ENCODE measurements at regions not wholly inside any gene's neighbourhood (a gene's known extent, or its start where the extent isn't known, plus 50 kb on each side); places are given as distances from the start of the nearest gene placed in this dataset.

DNA sequence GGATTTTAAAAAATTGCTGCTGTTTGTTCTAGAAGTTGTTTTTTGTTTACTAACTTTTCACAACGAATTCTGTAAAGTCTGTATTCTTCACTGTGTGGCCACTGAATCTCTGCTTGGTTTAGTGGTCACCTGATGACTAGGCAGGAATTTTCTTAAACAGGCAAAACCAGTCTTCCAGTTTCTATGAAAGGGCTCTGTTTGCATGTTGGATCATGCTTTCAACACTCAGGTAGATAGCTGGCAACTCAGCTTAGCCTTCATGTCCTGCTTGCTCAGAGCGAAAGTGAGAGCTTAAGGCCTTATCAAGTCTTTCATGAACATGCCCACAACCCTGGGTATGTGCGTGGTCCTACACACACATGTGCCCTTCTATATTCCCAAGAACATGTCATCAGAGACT, 52.4 kb upstream of the CCDC190 start:
- H4K20me1 ChIP-seq (ENCODE audit: insufficient read depth, low read length), result no peaks in the 10 kb centered on the region

DNA sequence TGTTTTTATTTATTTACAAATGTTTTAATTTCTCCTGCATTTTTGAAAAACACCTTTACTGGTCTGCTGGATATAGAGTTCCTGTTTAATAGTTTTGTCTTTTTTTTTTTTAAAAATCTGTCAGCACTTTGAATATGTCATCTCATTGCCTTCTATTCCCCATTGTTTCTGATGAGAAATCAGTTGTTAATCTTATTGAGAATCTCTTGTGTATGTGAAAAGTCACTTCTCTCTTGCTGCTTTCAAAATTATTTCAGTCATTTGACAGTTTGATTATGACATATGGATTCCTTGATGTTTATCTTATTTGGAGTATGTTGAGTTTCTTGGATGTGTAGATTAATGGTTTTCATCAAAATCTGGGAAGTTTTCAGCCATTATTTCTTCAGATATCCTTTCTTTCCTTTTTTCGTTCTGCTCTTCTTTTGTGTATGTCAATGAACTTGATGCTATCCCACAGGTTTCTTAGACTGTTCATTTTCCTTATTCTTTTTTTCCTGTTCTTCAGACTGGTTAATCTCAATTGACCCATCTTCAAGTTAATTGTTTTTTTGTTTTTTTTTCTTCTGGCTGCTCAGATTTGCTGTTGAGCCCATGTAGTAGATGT, 51.2 kb upstream of the CCDC190 start:
- H3K27ac ChIP-seq (ENCODE audit: low read length), result no peak overlapping the region
- H3K9ac ChIP-seq (ENCODE audit: low read length), result no peak overlapping the region
- H3K27me3 ChIP-seq (replicated peaks; ENCODE audit: insufficient read depth, low read length), result no peaks in the 10 kb centered on the region
- H3K36me3 ChIP-seq (replicated peaks; ENCODE audit: insufficient read depth, low read length), result no peaks in the 10 kb centered on the region
- no peaks in the 10 kb centered on the region for H3K79me2 ChIP-seq (ENCODE audit: low read length)
- no peak overlapping the region for H3K4me2 ChIP-seq (ENCODE audit: low read depth, low read length)
- H3K9me2 ChIP-seq (replicated peaks; ENCODE audit: insufficient read depth, low read length), result no peaks in the 10 kb centered on the region
- H3K4me3 ChIP-seq (ENCODE audit: low read length), result no peak overlapping the region
- TF ChIP-seq, protein P1, sequence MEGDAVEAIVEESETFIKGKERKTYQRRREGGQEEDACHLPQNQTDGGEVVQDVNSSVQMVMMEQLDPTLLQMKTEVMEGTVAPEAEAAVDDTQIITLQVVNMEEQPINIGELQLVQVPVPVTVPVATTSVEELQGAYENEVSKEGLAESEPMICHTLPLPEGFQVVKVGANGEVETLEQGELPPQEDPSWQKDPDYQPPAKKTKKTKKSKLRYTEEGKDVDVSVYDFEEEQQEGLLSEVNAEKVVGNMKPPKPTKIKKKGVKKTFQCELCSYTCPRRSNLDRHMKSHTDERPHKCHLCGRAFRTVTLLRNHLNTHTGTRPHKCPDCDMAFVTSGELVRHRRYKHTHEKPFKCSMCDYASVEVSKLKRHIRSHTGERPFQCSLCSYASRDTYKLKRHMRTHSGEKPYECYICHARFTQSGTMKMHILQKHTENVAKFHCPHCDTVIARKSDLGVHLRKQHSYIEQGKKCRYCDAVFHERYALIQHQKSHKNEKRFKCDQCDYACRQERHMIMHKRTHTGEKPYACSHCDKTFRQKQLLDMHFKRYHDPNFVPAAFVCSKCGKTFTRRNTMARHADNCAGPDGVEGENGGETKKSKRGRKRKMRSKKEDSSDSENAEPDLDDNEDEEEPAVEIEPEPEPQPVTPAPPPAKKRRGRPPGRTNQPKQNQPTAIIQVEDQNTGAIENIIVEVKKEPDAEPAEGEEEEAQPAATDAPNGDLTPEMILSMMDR (IDR thresholded peaks at IDR 0.05; ENCODE audit: low read length), result no peak
- TF ChIP-seq EZH2 (optimal IDR thresholded peaks at IDR 0.05; ENCODE audit: low read depth, low read length) (no peak), EZH2phosphoT487 (IDR thresholded peaks at IDR 0.05; ENCODE audit: low read length) (no peak)
- no peak overlapping the region for H2AFZ ChIP-seq (ENCODE audit: low read length)
- no peaks in the 10 kb centered on the region for H3K4me1 ChIP-seq (ENCODE audit: low read length)
- no peak for DNase-seq
- no peaks in the 10 kb centered on the region for H4K20me1 ChIP-seq (ENCODE audit: insufficient read depth, low read length)
- H3K9me3 ChIP-seq (replicated peaks; ENCODE audit: insufficient read depth, low read length), result no peaks in the 10 kb centered on the region
- no peaks in the 10 kb centered on the region for H3F3A ChIP-seq (ENCODE audit: insufficient read depth, low read length)

More for the DNA sequence above, 52.4 kb upstream of the CCDC190 start:
- H3K36me3 ChIP-seq (replicated peaks; ENCODE audit: insufficient read depth, low read length), result no peaks in the 10 kb centered on the region
- TF ChIP-seq EZH2phosphoT487 (IDR thresholded peaks at IDR 0.05; ENCODE audit: low read length) (no peak), EZH2 (optimal IDR thresholded peaks at IDR 0.05; ENCODE audit: low read depth, low read length) (no peak)
- TF ChIP-seq, protein P1 (IDR thresholded peaks at IDR 0.05; ENCODE audit: low read length), result no peak
- no peak for DNase-seq
- H3K4me3 ChIP-seq (ENCODE audit: low read length), result no peak overlapping the region
- no peaks in the 10 kb centered on the region for H3K79me2 ChIP-seq (ENCODE audit: low read length)
- H3K27ac ChIP-seq (ENCODE audit: low read length), result no peak overlapping the region
- no peak overlapping the region for H3K9ac ChIP-seq (ENCODE audit: low read length)
- H3K4me1 ChIP-seq (ENCODE audit: low read length), result no peaks in the 10 kb centered on the region
- no peaks in the 10 kb centered on the region for H3F3A ChIP-seq (ENCODE audit: insufficient read depth, low read length)
- H2AFZ ChIP-seq (ENCODE audit: low read length), result no peak overlapping the region
- no peak overlapping the region for H3K4me2 ChIP-seq (ENCODE audit: low read depth, low read length)
- no peaks in the 10 kb centered on the region for H3K27me3 ChIP-seq (replicated peaks; ENCODE audit: insufficient read depth, low read length)
- no peaks in the 10 kb centered on the region for H3K9me3 ChIP-seq (replicated peaks; ENCODE audit: insufficient read depth, low read length)
- H3K9me2 ChIP-seq (replicated peaks; ENCODE audit: insufficient read depth, low read length), result no peaks in the 10 kb centered on the region

Measured in MM.1S (cell line).